ENCODE measurements at regions not wholly inside any gene's neighbourhood (a gene's known extent, or its start where the extent isn't known, plus 50 kb on each side); places are given as distances from the start of the nearest gene placed in this dataset.

GRCh38 chr10:117743509-117743908 is 201.0 kb downstream of the EMX2 start:
- DNase-seq (ENCODE audit: insufficient read length) (no peak), FAIRE-seq (no peak)
- TF ChIP-seq TAF1 (IDR thresholded peaks at IDR 0.05; ENCODE audit: borderline replicate concordance, low read depth, low read length) (no peak), POLR2A (IDR thresholded peaks at IDR 0.05; ENCODE audit: low read depth, low read length) (no peak), POLR2AphosphoS5 (IDR thresholded peaks at IDR 0.05; ENCODE audit: low read depth, low read length) (no peak)

- FAIRE-seq: no peak
- TF ChIP-seq POLR2AphosphoS5 (IDR thresholded peaks at IDR 0.05; ENCODE audit: low read depth, low read length) (no peak), TAF1 (IDR thresholded peaks at IDR 0.05; ENCODE audit: borderline replicate concordance, low read depth, low read length) (no peak)
- no peak for DNase-seq (ENCODE audit: insufficient read length)
Measured at GRCh38 chr10:117745301-117745700, 202.8 kb downstream of the EMX2 start.

- FAIRE-seq (no peak), DNase-seq (ENCODE audit: insufficient read length) (no peak)
- TF ChIP-seq TAF1 (IDR thresholded peaks at IDR 0.05; ENCODE audit: borderline replicate concordance, low read depth, low read length) (no peak), POLR2AphosphoS5 (IDR thresholded peaks at IDR 0.05; ENCODE audit: low read depth, low read length) (no peak), POLR2A (IDR thresholded peaks at IDR 0.05; ENCODE audit: low read depth, low read length) (no peak)
Measured at GRCh38 chr10:117746541-117747448, 204.2 kb downstream of the EMX2 start.

GRCh38 chr10:117747636-117748035 is 205.1 kb downstream of the EMX2 start:
- TF ChIP-seq POLR2A (IDR thresholded peaks at IDR 0.05; ENCODE audit: low read depth, low read length): no peak
- TF ChIP-seq TAF1 (IDR thresholded peaks at IDR 0.05; ENCODE audit: borderline replicate concordance, low read depth, low read length): no peak
- TF ChIP-seq POLR2AphosphoS5 (IDR thresholded peaks at IDR 0.05; ENCODE audit: low read depth, low read length): no peak
- FAIRE-seq: no peak

GRCh38 chr10:117748058-117748457 is 205.5 kb downstream of the EMX2 start:
- no peak for FAIRE-seq
- TF ChIP-seq POLR2AphosphoS5 (IDR thresholded peaks at IDR 0.05; ENCODE audit: low read depth, low read length) (no peak), TAF1 (IDR thresholded peaks at IDR 0.05; ENCODE audit: borderline replicate concordance, low read depth, low read length) (no peak), POLR2A (IDR thresholded peaks at IDR 0.05; ENCODE audit: low read depth, low read length) (no peak)
- DNase-seq (ENCODE audit: insufficient read length): no peak

More at GRCh38 chr10:117747636-117748035, 205.1 kb downstream of the EMX2 start:
- no peak for DNase-seq (ENCODE audit: insufficient read length)

- TF ChIP-seq TAF1 (IDR thresholded peaks at IDR 0.05; ENCODE audit: borderline replicate concordance, low read depth, low read length) (no peak), POLR2A (IDR thresholded peaks at IDR 0.05; ENCODE audit: low read depth, low read length) (no peak), POLR2AphosphoS5 (IDR thresholded peaks at IDR 0.05; ENCODE audit: low read depth, low read length) (no peak)
- no peak for FAIRE-seq
- no peak for DNase-seq (ENCODE audit: insufficient read length)
Measured at GRCh38 chr10:117750616-117751015, 208.1 kb downstream of the EMX2 start.

GRCh38 chr10:117751259-117751658 is 208.7 kb downstream of the EMX2 start:
- no peak for DNase-seq (ENCODE audit: insufficient read length)
- FAIRE-seq: no peak
- TF ChIP-seq POLR2A (IDR thresholded peaks at IDR 0.05; ENCODE audit: low read depth, low read length) (no peak), TAF1 (IDR thresholded peaks at IDR 0.05; ENCODE audit: borderline replicate concordance, low read depth, low read length) (no peak), POLR2AphosphoS5 (IDR thresholded peaks at IDR 0.05; ENCODE audit: low read depth, low read length) (no peak)

GRCh38 chr10:117752103-117752502 is 209.6 kb downstream of the EMX2 start:
- FAIRE-seq (no peak), DNase-seq (ENCODE audit: insufficient read length) (no peak)
- TF ChIP-seq POLR2AphosphoS5 (IDR thresholded peaks at IDR 0.05; ENCODE audit: low read depth, low read length) (no peak), POLR2A (IDR thresholded peaks at IDR 0.05; ENCODE audit: low read depth, low read length) (no peak), TAF1 (IDR thresholded peaks at IDR 0.05; ENCODE audit: borderline replicate concordance, low read depth, low read length) (no peak)

GRCh38 chr10:117754770-117755658 is 212.5 kb downstream of the EMX2 start:
- no peak for DNase-seq (ENCODE audit: insufficient read length)
- FAIRE-seq: no peak
- TF ChIP-seq POLR2AphosphoS5 (IDR thresholded peaks at IDR 0.05; ENCODE audit: low read depth, low read length) (no peak), POLR2A (IDR thresholded peaks at IDR 0.05; ENCODE audit: low read depth, low read length) (no peak), TAF1 (IDR thresholded peaks at IDR 0.05; ENCODE audit: borderline replicate concordance, low read depth, low read length) (no peak)

- FAIRE-seq (no peak), DNase-seq (ENCODE audit: insufficient read length) (no peak)
- TF ChIP-seq POLR2AphosphoS5 (IDR thresholded peaks at IDR 0.05; ENCODE audit: low read depth, low read length) (no peak), POLR2A (IDR thresholded peaks at IDR 0.05; ENCODE audit: low read depth, low read length) (no peak), TAF1 (IDR thresholded peaks at IDR 0.05; ENCODE audit: borderline replicate concordance, low read depth, low read length) (no peak)
Measured at GRCh38 chr10:117755659-117756014, 213.1 kb downstream of the EMX2 start.

GRCh38 chr10:117757086-117757720 is 214.7 kb downstream of the EMX2 start:
- DNase-seq (ENCODE audit: insufficient read length): no peak
- no peak for TF ChIP-seq POLR2A (IDR thresholded peaks at IDR 0.05; ENCODE audit: low read depth, low read length)
- TF ChIP-seq POLR2AphosphoS5 (IDR thresholded peaks at IDR 0.05; ENCODE audit: low read depth, low read length): no peak
- no peak for TF ChIP-seq TAF1 (IDR thresholded peaks at IDR 0.05; ENCODE audit: borderline replicate concordance, low read depth, low read length)
- FAIRE-seq: no peak
